GM19239 (cell line): ENCODE measurements at regions not wholly inside any gene's neighbourhood (a gene's known extent, or its start where the extent isn't known, plus 50 kb on each side); places are given as distances from the start of the nearest gene placed in this dataset.

Experiments used
- DNase-seq: peaks from one replicate; pipeline ENCODE4 v3.0.0; 2011; ENCODE audit warnings: low spot score; ENCODE audit not compliant: insufficient read length
- FAIRE-seq: peaks from 2 replicates; lab custom pipeline; 2011; peaks lifted over from hg19 to GRCh38; lab: Jason Lieb, UNC

GRCh38 chr6:10256113-10256690, 158.7 kb downstream of the TFAP2A start:
- peak; percentile 12 for DNase-seq
- no peak for FAIRE-seq

GRCh38 chr6:10250655-10251220, 164.1 kb downstream of the TFAP2A start:
- no peak for FAIRE-seq
- no peak for DNase-seq

- FAIRE-seq (no peak), DNase-seq (no peak)
These were observed 166.5 kb downstream of the TFAP2A start for GRCh38 chr6:10248378-10248843.

- DNase-seq (no peak), FAIRE-seq (no peak)
These were observed 177.4 kb downstream of the TFAP2A start for GRCh38 chr6:10237298-10238038.

- DNase-seq (no peak), FAIRE-seq (no peak)
These were observed 179.5 kb downstream of the TFAP2A start for GRCh38 chr6:10235344-10235743.

GRCh38 chr6:10230531-10230930, 184.3 kb downstream of the TFAP2A start:
- FAIRE-seq (no peak), DNase-seq (no peak)

GRCh38 chr6:10223841-10224240, 191.0 kb downstream of the TFAP2A start:
- DNase-seq (no peak), FAIRE-seq (no peak)

GRCh38 chr6:10221178-10221577, 193.7 kb downstream of the TFAP2A start:
- FAIRE-seq (no peak), DNase-seq (no peak)

- no peak for FAIRE-seq
- no peak for DNase-seq
These were observed 195.4 kb downstream of the TFAP2A start for GRCh38 chr6:10219510-10219909.

GRCh38 chr6:10217111-10217510, 197.8 kb downstream of the TFAP2A start:
- FAIRE-seq (no peak), DNase-seq (no peak)

- DNase-seq (no peak), FAIRE-seq (no peak)
These were observed 199.4 kb downstream of the TFAP2A start for GRCh38 chr6:10215326-10216110.

- no peak for FAIRE-seq
- DNase-seq: no peak
These were observed 204.8 kb downstream of the TFAP2A start for GRCh38 chr6:10210052-10210451.

- DNase-seq (no peak), FAIRE-seq (no peak)
These were observed 209.0 kb downstream of the TFAP2A start for GRCh38 chr6:10205892-10206291.

- no peak for FAIRE-seq
These were observed 209.8 kb downstream of the TFAP2A start for GRCh38 chr6:10205120-10205519.

GRCh38 chr6:10203651-10204050, 211.2 kb downstream of the TFAP2A start:
- no peak for FAIRE-seq
- no peak for DNase-seq

More at GRCh38 chr6:10205120-10205519, 209.8 kb downstream of the TFAP2A start:
- DNase-seq: no peak

- no peak for FAIRE-seq
These were observed 212.3 kb downstream of the TFAP2A start for GRCh38 chr6:10202581-10202980.

GRCh38 chr6:10201606-10202510, 213.0 kb downstream of the TFAP2A start:
- no peak for DNase-seq

More at GRCh38 chr6:10202581-10202980, 212.3 kb downstream of the TFAP2A start:
- no peak for DNase-seq

GRCh38 chr6:10196090-10196489, 218.8 kb downstream of the TFAP2A start:
- DNase-seq (no peak), FAIRE-seq (no peak)

More at GRCh38 chr6:10201606-10202510, 213.0 kb downstream of the TFAP2A start:
- no peak for FAIRE-seq

GRCh38 chr6:10194816-10195672, 219.8 kb downstream of the TFAP2A start:
- no peak for DNase-seq

More at GRCh38 chr6:10194816-10195672, 219.8 kb downstream of the TFAP2A start:
- FAIRE-seq: no peak
